Type B pancreatic cell (in vitro differentiated cells): ENCODE measurements at regions not wholly inside any gene's neighbourhood (a gene's known extent, or its start where the extent isn't known, plus 50 kb on each side); places are given as distances from the start of the nearest gene placed in this dataset.

Source experiments
- DNase-seq: peaks from one replicate; pipeline ENCODE4 v3.0.0; 2021; ENCODE audit warnings: mixed read lengths; ENCODE audit not compliant: unreplicated experiment; ENCODE audit errors: extremely low spot score
- H3K27ac Mint-ChIP-seq: 2 replicates; pipeline ENCODE4 v1.8.0; 2021; ENCODE audit warnings: mild to moderate bottlenecking, mixed read lengths
- H3K27me3 Mint-ChIP-seq: 2 replicates; pipeline ENCODE4 v1.8.0; 2021; ENCODE audit warnings: mixed read lengths
- H3K36me3 Mint-ChIP-seq: 2 replicates; pipeline ENCODE4 v1.8.0; 2021; ENCODE audit warnings: mixed read lengths
- H3K4me1 Mint-ChIP-seq: one replicate; pipeline ENCODE4 v1.8.0; 2021; ENCODE audit warnings: mixed read lengths; ENCODE audit not compliant: unreplicated experiment
- H3K4me3 Mint-ChIP-seq: 2 replicates; pipeline ENCODE4 v1.8.0; 2021; ENCODE audit warnings: mild to moderate bottlenecking, mixed read lengths
- H3K9me3 Mint-ChIP-seq: 2 replicates; pipeline ENCODE4 v1.8.0; 2021; ENCODE audit warnings: mixed read lengths
- TF ChIP-seq, protein P1 (sequence below): fragments of 200-600 bp; sonication (generic); conservative IDR thresholded peaks from 2 replicates; pipeline ENCODE4 v1.5.0; 2021; ENCODE audit warnings: antibody characterized with exemption, mild to moderate bottlenecking

DNA sequence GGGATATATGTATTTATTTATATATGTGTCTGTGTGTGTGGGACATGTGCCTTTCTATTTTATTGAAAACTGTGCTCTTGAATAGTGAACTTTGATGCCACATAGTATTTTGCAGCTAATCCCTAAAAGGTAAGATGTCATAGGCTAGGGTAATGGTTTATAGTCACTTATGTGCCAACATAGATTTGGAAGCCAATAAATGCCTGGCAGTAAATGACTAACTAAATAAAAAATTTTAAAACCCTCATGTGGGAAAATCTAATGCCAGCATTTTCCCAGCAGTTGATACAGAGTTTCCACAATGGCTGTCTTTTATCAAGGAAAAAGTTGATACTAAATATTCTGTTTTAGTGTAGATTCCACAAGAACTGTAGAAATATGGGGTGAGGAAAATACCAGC is 101.5 kb upstream of the IMMP2L start:
- H3K27me3 Mint-ChIP-seq, result no peaks in the 10 kb centered on the region
- no peak overlapping the region for H3K4me3 Mint-ChIP-seq
- no peaks in the 10 kb centered on the region for H3K36me3 Mint-ChIP-seq
- TF ChIP-seq, protein P1, sequence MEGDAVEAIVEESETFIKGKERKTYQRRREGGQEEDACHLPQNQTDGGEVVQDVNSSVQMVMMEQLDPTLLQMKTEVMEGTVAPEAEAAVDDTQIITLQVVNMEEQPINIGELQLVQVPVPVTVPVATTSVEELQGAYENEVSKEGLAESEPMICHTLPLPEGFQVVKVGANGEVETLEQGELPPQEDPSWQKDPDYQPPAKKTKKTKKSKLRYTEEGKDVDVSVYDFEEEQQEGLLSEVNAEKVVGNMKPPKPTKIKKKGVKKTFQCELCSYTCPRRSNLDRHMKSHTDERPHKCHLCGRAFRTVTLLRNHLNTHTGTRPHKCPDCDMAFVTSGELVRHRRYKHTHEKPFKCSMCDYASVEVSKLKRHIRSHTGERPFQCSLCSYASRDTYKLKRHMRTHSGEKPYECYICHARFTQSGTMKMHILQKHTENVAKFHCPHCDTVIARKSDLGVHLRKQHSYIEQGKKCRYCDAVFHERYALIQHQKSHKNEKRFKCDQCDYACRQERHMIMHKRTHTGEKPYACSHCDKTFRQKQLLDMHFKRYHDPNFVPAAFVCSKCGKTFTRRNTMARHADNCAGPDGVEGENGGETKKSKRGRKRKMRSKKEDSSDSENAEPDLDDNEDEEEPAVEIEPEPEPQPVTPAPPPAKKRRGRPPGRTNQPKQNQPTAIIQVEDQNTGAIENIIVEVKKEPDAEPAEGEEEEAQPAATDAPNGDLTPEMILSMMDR, result no peak
- no peaks in the 10 kb centered on the region for H3K9me3 Mint-ChIP-seq
- no peaks in the 10 kb centered on the region for H3K4me1 Mint-ChIP-seq
- DNase-seq, result no peak
- H3K27ac Mint-ChIP-seq, result no peak overlapping the region

DNA sequence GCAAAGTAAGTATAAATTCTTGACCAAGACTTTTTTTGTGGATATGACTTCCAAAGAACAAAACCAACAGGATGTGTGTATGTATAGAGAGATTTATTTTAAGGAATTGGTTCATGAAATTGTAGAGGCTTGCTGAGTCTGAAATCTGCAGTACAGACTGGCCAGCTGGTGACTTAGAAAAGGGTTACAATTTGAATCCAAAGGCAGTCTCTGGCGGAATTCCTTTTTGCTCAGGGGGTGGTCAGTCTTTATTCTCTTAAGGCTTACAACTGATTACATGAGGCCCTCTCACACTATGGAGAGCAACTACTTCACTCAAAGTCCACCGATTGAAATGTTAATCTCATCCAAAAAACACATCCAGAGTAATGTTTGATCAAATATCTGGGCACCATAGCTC is 100.1 kb upstream of the IMMP2L start:
- H3K27me3 Mint-ChIP-seq, result no peaks in the 10 kb centered on the region
- H3K4me1 Mint-ChIP-seq, result no peaks in the 10 kb centered on the region
- no peaks in the 10 kb centered on the region for H3K9me3 Mint-ChIP-seq
- H3K36me3 Mint-ChIP-seq, result no peaks in the 10 kb centered on the region
- DNase-seq, result no peak
- H3K4me3 Mint-ChIP-seq, result no peak overlapping the region
- TF ChIP-seq, protein P1, result no peak
- H3K27ac Mint-ChIP-seq, result no peak overlapping the region

DNA sequence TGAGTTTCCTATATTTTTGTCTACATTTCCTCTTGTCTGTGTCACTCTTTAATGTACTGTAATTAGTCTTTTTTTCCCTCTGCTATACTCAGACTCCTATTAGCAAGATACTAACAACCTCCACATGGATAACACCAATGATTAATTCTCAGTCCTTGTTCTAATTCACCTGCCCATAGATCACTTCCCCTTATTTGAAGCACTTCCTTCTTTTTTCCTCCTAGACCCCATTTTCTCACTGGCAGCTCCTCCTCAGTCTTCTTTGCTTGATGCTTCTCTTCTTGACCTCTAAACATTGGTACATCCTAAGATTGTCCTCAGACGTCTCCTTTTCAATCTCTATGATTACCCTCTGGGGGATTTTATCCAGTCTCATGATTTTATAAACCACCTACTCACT is 98.2 kb upstream of the IMMP2L start:
- no peaks in the 10 kb centered on the region for H3K4me1 Mint-ChIP-seq
- H3K9me3 Mint-ChIP-seq, result no peaks in the 10 kb centered on the region
- no peaks in the 10 kb centered on the region for H3K36me3 Mint-ChIP-seq
- TF ChIP-seq, protein P1, result no peak
- H3K4me3 Mint-ChIP-seq, result no peak overlapping the region
- no peaks in the 10 kb centered on the region for H3K27me3 Mint-ChIP-seq
- no peak overlapping the region for H3K27ac Mint-ChIP-seq
- DNase-seq, result no peak

DNA sequence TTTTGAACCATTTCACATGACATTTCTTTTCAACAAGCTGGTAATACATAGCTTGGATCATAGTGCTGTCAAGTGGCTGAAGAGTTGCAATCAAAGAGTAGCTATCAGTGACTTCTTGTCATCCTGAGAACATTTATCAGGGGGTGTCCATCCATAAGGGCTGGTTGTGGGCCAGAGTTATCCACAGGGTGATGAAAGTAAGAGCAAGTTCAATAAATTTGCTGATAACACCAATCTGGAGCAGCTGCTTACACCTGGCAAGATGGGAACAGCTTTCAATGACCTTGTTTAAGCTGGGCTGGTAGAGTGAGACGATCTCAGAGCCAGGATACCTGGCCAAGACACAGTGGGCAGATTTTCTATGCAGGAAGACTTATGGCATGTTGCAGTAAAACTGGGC is 96.3 kb upstream of the IMMP2L start:
- DNase-seq, result no peak
- Mint-ChIP-seq H3K27me3 (no peaks in the 10 kb centered on the region), H3K9me3 (no peaks in the 10 kb centered on the region), H3K4me1 (no peaks in the 10 kb centered on the region), H3K36me3 (no peaks in the 10 kb centered on the region), H3K27ac (no peak overlapping the region), H3K4me3 (no peak overlapping the region)
- TF ChIP-seq, protein P1, result no peak

DNA sequence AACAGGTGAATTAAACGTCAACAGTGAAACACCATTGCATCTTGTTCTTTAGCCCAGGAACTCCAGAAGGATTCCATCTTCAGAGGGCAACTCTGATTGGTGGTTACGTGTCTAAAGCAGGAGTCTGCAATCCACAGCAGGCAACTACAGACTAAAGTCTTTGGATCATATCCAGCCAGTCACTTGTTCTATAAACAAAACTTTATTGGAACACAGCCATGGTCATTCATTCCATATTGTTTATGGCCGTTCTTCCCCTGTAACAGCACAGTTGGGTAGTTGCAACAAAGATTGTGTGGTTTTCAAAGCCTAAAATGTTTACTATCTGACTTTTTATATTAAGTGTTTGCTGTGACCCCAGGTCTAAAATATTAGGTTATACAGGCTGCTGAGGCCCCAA is 94.7 kb upstream of the IMMP2L start:
- no peaks in the 10 kb centered on the region for H3K27me3 Mint-ChIP-seq

DNA sequence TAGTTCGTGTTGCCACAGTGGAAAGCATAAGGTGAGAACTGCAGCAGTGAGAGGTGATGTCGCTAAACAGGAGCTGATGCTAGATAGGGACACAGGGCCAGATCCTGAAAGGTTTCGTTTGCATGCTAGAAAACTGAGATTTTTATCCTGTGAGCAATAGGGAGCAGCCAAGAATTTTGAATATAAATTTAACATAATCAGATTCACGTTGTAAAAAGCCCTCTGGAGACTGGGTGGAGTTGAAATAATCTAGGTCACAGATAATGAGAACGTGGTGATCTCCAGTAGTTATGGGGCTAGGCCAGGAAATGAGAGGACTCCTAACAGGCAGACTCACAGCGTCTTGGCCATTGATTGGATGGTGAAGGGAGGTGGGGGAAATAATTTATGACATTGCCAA is 92.1 kb upstream of the IMMP2L start:
- TF ChIP-seq, protein P1, result no peak
- no peaks in the 10 kb centered on the region for H3K27me3 Mint-ChIP-seq
- peaks cover 5% of the 10 kb centered on the region for H3K9me3 Mint-ChIP-seq
- peaks cover 4% of the 10 kb centered on the region for H3K36me3 Mint-ChIP-seq
- no peak overlapping the region for H3K4me3 Mint-ChIP-seq
- H3K27ac Mint-ChIP-seq, result no peak overlapping the region
- no peak for DNase-seq
- H3K4me1 Mint-ChIP-seq, result no peaks in the 10 kb centered on the region

More for the DNA sequence above, 94.7 kb upstream of the IMMP2L start:
- Mint-ChIP-seq H3K27ac (no peak overlapping the region), H3K36me3 (peaks cover 4% of the 10 kb centered on the region), H3K9me3 (peaks cover 5% of the 10 kb centered on the region), H3K4me3 (no peak overlapping the region), H3K4me1 (no peaks in the 10 kb centered on the region)
- TF ChIP-seq, protein P1, result no peak
- no peak for DNase-seq
